GM10266 (cell line): ENCODE measurements at regions not wholly inside any gene's neighbourhood (a gene's known extent, or its start where the extent isn't known, plus 50 kb on each side); places are given as distances from the start of the nearest gene placed in this dataset.
"Not testable (repeated sequence)": the region's sequence is repeated elsewhere in the genome, so short reads cannot be mapped to it uniquely, and the experiment has no call there.

Source experiments
- DNase-seq: peaks from one replicate; pipeline ENCODE4 v3.0.0; 2012; ENCODE audit errors: extremely low spot score
- TF ChIP-seq, protein P1 (sequence below): IDR thresholded peaks from 2 replicates; pipeline ENCODE4 v1.5.1; 2012; ENCODE audit warnings: mild to moderate bottlenecking, low read depth; ENCODE audit not compliant: control insufficient read depth, insufficient read depth; ENCODE audit errors: missing control alignments

DNA sequence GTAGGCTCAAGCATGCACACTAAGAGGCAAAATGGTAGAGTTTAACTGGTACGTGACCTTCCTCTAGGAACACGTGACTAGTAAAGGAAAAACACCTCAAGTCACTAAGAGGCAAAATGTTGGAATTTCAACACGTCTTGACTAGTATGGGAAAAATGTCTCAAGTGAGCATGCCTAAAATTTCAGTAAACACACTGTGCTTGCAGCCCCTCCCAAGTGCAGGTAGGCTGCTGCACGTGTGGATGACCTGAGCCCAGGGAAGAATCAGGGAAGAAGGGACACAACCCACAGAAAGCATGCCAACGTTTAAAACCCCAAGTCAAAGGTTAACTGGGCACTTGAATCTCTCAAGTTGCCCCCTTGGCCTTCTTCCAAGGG, 162.2 kb downstream of the TENT5A start:
- DNase-seq = no peak
- TF ChIP-seq, protein P1, sequence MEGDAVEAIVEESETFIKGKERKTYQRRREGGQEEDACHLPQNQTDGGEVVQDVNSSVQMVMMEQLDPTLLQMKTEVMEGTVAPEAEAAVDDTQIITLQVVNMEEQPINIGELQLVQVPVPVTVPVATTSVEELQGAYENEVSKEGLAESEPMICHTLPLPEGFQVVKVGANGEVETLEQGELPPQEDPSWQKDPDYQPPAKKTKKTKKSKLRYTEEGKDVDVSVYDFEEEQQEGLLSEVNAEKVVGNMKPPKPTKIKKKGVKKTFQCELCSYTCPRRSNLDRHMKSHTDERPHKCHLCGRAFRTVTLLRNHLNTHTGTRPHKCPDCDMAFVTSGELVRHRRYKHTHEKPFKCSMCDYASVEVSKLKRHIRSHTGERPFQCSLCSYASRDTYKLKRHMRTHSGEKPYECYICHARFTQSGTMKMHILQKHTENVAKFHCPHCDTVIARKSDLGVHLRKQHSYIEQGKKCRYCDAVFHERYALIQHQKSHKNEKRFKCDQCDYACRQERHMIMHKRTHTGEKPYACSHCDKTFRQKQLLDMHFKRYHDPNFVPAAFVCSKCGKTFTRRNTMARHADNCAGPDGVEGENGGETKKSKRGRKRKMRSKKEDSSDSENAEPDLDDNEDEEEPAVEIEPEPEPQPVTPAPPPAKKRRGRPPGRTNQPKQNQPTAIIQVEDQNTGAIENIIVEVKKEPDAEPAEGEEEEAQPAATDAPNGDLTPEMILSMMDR = no peak

DNA sequence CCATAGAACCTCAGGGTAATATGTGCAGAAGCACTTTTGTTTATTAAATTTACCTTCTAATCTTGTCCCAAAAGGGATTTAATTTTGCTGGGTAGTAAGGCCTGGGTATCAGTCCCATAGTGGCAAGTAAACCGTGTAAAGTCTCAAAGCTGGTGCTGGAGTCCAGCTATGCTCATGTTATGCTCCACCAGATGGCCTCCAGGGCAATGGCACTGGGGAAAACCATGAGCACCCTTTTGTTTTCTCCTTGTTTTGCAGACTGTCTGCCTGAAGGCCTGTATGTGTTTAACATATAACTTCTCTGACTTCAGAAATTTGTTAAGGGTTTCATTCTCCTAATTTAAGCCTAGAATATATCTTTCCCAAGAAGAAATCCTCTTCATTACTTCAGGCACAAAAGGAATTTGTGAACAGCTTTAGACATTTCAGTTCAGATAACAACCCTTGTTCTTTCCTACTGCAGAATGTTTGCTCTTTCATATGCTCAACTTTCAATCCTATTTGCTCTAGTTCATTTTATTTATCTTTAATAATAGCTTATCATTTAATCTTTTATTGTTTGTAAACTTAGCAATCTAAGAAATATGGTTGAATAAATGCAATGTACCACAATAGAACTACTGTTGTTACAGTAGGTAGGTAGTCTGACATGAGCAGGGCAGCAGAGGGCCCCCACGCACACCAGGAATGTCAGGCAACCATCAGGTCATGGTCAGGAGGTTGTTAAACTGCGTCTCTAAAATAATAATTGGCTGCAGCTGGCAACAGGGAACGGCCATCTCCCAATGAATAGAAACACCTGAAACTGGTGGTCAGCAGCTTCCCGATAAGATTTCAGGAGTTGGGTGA, 162.8 kb downstream of the TENT5A start:
- TF ChIP-seq, protein P1 = no peak
- DNase-seq = no peak

DNA sequence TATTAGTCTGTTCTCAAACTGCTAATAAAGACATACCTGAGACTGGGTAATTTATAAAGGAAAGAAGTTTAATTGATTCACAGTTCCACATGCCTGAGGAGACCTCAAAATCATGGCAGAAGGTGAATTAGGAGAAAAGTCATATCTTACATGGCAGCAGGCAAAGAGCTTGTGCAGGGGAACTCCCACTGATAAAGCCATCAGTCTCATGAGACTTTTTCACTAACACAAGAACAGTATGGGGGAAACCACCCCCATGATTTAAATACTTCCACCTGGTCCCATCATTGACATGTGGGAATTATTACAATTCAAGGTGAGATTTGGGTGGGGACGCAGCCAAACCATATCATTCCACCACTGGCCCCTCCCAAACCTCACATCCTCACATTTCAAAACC, 166.8 kb downstream of the TENT5A start:
- not testable (repeated sequence) for DNase-seq

DNA sequence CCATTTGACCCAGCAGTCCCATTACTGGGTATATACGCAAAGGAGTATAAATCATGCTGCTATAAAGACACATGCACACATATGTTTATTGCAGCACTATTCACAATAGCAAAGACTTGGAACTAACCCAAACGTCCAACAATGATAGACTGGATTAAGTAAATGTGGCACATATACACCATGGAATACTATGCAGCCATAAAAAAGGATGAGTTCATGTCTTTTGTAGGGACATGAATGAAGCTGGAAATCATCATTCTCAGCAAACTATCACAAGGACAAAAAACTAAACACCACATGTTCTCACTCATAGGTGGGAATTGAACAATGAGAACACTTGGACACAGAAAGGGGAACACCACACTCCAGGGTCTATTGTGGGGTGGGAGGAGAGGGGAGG, 168.3 kb downstream of the TENT5A start:
- not testable (repeated sequence) for DNase-seq

DNA sequence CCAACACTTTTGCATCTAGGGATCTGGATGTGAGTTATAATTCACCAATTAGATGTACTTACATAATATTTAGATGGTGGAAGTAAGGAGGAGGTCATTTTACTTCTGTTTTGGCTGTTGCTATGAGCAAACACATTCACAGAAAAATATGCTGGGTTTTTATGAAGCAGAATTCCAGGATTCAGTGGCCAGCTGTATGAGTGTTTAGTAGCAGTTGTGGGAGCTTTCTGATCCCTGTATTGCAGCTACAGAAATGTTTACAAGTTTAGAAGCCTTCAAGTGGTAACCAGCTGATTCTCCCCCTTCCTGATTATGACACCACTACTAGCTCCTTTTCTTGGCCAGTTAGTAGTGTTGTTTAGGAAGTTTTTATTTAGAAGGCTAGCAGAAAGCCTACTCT, 177.0 kb downstream of the TENT5A start:
- no peak for DNase-seq
- TF ChIP-seq, protein P1 = no peak

DNA sequence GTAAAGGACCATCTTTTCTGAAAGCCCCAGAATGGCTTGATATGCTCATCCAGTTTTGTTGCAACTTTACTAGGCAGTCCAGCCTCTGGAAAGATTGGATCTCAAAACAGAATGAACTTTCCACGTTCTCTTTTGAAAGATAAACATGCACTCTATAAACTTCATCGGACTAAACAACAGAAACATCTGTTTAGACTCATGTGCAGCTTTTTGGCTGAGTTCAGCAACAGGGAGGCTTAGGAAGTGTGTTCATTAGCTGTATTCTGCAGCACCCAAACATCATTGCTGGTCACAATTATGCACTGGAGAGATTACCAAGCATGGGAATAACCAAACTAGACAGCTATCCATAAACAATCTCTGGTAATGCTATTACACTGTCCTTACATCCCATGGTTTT, 180.5 kb downstream of the TENT5A start:
- TF ChIP-seq, protein P1 = no peak
- DNase-seq = no peak

DNA sequence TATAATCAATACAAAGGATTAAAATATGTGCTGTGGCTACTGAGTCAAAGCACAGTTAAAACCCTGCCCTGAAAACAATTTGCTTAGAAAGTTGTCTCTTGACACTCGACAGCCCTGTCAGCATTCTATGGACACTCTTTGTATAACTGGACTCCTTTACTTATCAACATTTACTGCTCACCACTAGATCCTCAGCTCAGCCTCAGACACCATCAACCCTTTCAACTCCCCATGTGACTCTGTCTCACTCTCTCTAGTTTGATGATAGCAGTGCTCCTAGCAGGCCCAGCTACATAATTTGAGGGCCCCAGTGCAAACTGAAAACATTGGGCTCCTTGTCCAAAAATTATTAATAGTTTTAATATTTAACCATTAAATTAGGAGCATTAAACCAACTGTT, 181.8 kb downstream of the TENT5A start:
- TF ChIP-seq, protein P1 = no peak

DNA sequence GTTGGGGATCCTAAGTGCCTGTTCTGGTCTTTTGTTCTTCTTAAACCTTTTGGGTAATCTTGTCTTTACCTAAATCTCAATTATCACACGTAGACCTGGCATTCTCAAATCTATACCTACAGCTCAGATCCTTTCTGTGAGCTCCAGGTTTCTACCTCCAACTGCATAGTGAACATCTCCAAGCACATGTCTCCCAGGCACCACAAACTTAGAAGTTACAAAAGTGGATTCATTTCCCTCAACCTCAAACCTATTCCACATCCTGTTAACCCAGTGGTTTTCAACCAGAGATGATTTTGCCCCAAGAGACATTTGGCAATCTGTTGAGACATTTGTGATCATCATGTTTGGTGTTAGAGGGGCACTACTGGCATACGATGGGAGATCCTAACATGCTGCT, 183.5 kb downstream of the TENT5A start:
- TF ChIP-seq, protein P1 = no peak
- no peak for DNase-seq

More for the DNA sequence above, 181.8 kb downstream of the TENT5A start:
- no peak for DNase-seq
